ENCODE measurements at regions not wholly inside any gene's neighbourhood (a gene's known extent, or its start where the extent isn't known, plus 50 kb on each side); places are given as distances from the start of the nearest gene placed in this dataset.

DNA sequence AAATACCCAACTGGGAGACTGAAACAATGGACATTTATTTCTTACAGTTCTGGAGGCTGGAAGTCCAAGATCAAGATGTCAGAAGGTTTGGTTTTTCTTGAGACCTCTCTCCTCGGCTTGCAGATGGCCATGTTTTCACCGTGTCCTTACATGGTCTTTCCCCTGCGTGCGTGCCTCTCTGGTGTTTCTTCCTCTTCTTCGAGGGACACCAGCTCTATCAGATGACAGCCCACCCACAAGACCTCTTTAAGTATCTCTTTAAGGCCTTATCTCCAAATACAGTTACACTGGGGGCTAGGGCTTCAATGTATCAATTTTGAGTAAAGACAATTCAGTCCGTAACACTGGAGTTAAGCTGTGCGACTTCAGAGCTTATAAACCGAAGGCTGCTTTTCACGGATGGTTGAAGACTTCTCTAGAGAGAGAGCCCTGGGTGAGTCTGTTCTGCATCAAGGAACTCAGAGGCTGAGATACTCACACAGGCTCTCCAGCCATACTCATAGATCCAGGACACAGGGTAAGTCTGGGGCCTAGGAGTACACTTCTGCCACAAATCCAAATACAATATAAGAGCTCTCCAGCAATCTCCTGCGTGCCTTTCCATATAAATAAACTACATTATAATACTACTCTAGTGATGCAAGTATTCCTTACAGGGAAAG is 339.9 kb upstream of the PKDCC start:
- no peak overlapping the region for H3K27ac ChIP-seq (ENCODE audit: poor library complexity, severe bottlenecking)
- H3K4me3 ChIP-seq (ENCODE audit: severe bottlenecking) = no peak overlapping the region
- ATAC-seq (ENCODE audit: low read depth) = no peak
- no peak for DNase-seq (ENCODE audit: low spot score)
- no peaks in the 10 kb centered on the region for H3K27me3 ChIP-seq (ENCODE audit: insufficient read depth, poor library complexity, severe bottlenecking)
- TF ChIP-seq, protein P1, sequence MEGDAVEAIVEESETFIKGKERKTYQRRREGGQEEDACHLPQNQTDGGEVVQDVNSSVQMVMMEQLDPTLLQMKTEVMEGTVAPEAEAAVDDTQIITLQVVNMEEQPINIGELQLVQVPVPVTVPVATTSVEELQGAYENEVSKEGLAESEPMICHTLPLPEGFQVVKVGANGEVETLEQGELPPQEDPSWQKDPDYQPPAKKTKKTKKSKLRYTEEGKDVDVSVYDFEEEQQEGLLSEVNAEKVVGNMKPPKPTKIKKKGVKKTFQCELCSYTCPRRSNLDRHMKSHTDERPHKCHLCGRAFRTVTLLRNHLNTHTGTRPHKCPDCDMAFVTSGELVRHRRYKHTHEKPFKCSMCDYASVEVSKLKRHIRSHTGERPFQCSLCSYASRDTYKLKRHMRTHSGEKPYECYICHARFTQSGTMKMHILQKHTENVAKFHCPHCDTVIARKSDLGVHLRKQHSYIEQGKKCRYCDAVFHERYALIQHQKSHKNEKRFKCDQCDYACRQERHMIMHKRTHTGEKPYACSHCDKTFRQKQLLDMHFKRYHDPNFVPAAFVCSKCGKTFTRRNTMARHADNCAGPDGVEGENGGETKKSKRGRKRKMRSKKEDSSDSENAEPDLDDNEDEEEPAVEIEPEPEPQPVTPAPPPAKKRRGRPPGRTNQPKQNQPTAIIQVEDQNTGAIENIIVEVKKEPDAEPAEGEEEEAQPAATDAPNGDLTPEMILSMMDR (IDR thresholded peaks at IDR 0.05; ENCODE audit: poor library complexity, severe bottlenecking) = no peak
- no peaks in the 10 kb centered on the region for H3K36me3 ChIP-seq (ENCODE audit: low read depth)
- peaks cover 22% of the 10 kb centered on the region for H3K4me1 ChIP-seq (ENCODE audit: insufficient read depth, poor library complexity, severe bottlenecking)
- no peaks in the 10 kb centered on the region for H3K9me3 ChIP-seq (ENCODE audit: severe bottlenecking)

DNA sequence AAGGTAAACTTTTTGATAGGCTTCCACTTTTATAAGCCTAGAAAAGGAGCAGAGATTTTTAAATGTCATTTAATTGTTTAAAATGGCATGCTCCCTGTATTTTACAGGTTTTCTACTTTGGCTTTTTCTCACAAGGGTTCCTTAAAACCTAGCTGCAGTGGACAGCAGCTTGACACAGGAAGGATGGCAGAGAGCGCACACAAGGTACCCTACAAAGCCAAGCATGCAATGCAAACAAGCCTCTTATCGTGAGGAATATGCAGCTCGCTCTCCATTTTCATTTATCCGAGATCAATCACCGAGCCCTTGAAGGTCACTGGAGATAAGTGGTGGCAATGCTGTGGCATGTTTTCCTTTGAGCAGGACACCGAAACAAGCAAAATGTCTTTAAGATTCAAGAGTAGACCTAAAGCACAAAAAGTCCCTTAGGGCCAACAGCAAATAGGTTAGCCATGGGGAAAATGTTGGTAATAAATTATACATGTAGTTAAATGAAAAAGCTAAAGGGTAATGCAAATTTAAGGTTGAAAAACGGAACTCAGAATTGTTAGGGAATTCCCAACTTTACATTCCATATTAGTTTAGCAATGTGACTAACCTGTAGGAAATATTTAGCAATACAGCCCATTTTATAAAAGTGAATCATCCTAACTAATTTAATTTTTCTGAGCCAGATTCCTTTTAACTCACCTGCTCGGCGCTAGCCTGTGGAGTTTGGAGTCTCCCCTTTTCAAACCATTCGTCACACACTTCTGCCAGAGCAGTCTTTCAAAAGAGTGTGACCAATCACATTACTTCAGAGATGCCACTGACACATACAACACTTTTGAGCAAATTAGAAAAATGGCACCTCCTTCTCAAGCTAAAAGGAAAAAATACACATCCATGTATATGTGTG is 337.9 kb upstream of the PKDCC start:
- DNase-seq (ENCODE audit: low spot score) = no peak
- Histone ChIP-seq H3K27me3 (ENCODE audit: insufficient read depth, poor library complexity, severe bottlenecking) (no peaks in the 10 kb centered on the region), H3K9me3 (ENCODE audit: severe bottlenecking) (no peaks in the 10 kb centered on the region), H3K27ac (ENCODE audit: poor library complexity, severe bottlenecking) (peak overlapping the region; percentile 84), H3K36me3 (ENCODE audit: low read depth) (no peaks in the 10 kb centered on the region), H3K4me3 (ENCODE audit: severe bottlenecking) (no peak overlapping the region), H3K4me1 (ENCODE audit: insufficient read depth, poor library complexity, severe bottlenecking) (peaks cover 22% of the 10 kb centered on the region)
- ATAC-seq (ENCODE audit: low read depth) = peak; percentile 94
- TF ChIP-seq, protein P1 (IDR thresholded peaks at IDR 0.05; ENCODE audit: poor library complexity, severe bottlenecking) = no peak

DNA sequence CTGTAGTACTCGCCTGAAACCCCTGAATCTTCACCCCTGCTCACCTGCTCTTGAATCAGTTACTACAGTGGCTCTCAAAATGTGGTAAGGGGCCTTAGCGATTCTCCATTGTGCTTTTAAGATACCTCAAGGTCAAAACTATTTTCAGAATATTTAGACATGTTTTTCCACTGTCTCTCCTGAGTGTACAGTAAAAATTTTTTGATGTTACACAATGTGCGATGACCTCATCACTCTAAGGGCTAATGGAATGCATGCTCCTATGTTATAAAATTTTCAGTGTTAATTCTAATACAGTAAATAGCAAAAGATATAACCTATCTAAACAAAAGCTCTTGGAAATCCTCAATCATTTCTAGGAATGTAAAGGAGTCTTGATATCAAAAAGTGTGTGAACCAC is 336.9 kb upstream of the PKDCC start:
- Histone ChIP-seq H3K4me3 (ENCODE audit: severe bottlenecking) (no peak overlapping the region), H3K27me3 (ENCODE audit: insufficient read depth, poor library complexity, severe bottlenecking) (no peaks in the 10 kb centered on the region), H3K4me1 (ENCODE audit: insufficient read depth, poor library complexity, severe bottlenecking) (peaks cover 22% of the 10 kb centered on the region), H3K27ac (ENCODE audit: poor library complexity, severe bottlenecking) (peak overlapping the region; percentile 84), H3K9me3 (ENCODE audit: severe bottlenecking) (no peaks in the 10 kb centered on the region), H3K36me3 (ENCODE audit: low read depth) (no peaks in the 10 kb centered on the region)
- ATAC-seq (ENCODE audit: low read depth) (peak; percentile 65; the same call in 2 of the 3 replicates), DNase-seq (ENCODE audit: low spot score) (no peak)
- TF ChIP-seq, protein P1 (IDR thresholded peaks at IDR 0.05; ENCODE audit: poor library complexity, severe bottlenecking) = no peak

DNA sequence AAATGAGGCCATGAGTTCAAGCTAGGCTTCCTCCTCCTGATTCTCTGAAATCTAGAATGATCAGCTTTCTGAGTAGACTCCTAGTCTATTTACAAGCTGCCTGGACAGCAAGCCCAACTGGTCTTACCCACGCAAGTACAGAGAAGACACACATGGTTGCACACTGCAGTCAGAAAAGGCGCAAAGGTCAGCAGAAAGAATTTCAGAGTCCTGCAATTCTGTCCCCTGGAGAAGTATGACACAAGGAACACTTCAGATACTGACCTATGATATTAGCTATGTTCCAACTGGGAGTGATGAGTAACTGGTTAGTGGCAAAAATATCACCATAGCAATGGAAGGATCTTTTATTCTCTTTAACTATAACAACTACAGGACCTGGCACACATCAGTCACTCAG is 336.1 kb upstream of the PKDCC start:
- H3K9me3 ChIP-seq (ENCODE audit: severe bottlenecking) = no peaks in the 10 kb centered on the region
- TF ChIP-seq, protein P1 (IDR thresholded peaks at IDR 0.05; ENCODE audit: poor library complexity, severe bottlenecking) = no peak
- DNase-seq (ENCODE audit: low spot score) (no peak), ATAC-seq (ENCODE audit: low read depth) (no peak)
- H3K36me3 ChIP-seq (ENCODE audit: low read depth) = no peaks in the 10 kb centered on the region
- no peak overlapping the region for H3K4me3 ChIP-seq (ENCODE audit: severe bottlenecking)
- peak overlapping the region; percentile 84 for H3K27ac ChIP-seq (ENCODE audit: poor library complexity, severe bottlenecking)
- H3K4me1 ChIP-seq (ENCODE audit: insufficient read depth, poor library complexity, severe bottlenecking) = peaks cover 22% of the 10 kb centered on the region
- no peaks in the 10 kb centered on the region for H3K27me3 ChIP-seq (ENCODE audit: insufficient read depth, poor library complexity, severe bottlenecking)

Data from RWPE2 (cell line).